Mucosa of rectum (tissue), 2 donors: ENCODE measurements at regions not wholly inside any gene's neighbourhood (a gene's known extent, or its start where the extent isn't known, plus 50 kb on each side); places are given as distances from the start of the nearest gene placed in this dataset.
"Not testable (repeated sequence)": the region's sequence is repeated elsewhere in the genome, so short reads cannot be mapped to it uniquely, and the experiment has no call there.

Experiments used
- H3K27ac ChIP-seq, 2 donors: one replicate each; pipeline ENCODE4 v1.7.0; 2013; ENCODE audit warnings: inconsistent platforms in 2 of 2, low read depth in 2 of 2, low read length in 2 of 2
- H3K27me3 ChIP-seq, 2 donors: one replicate each; pipeline ENCODE4 v1.7.0; 2013; ENCODE audit warnings: low read length in 2 of 2; ENCODE audit not compliant: control insufficient read depth in 2 of 2, insufficient read depth in 2 of 2
- H3K36me3 ChIP-seq, 2 donors: one replicate each; pipeline ENCODE4 v1.7.0; 2013; ENCODE audit warnings: low read length in 2 of 2; ENCODE audit not compliant: control insufficient read depth in 2 of 2, insufficient read depth in 2 of 2
- H3K4me1 ChIP-seq, 2 donors: one replicate each; pipeline ENCODE4 v1.7.0; 2013; ENCODE audit warnings: low read length in 2 of 2, mild to moderate bottlenecking in 1 of 2; ENCODE audit not compliant: control insufficient read depth in 2 of 2, insufficient read depth in 2 of 2
- H3K4me3 ChIP-seq, 2 donors: one replicate each; pipeline ENCODE4 v1.7.0; 2013; ENCODE audit warnings: low read length in 2 of 2
- H3K9ac ChIP-seq, 2 donors: one replicate each; pipeline ENCODE4 v1.7.0; 2013; ENCODE audit warnings: low read length in 2 of 2, low read depth in 1 of 2, mild to moderate bottlenecking in 1 of 2
- H3K9me3 ChIP-seq, 2 donors: one replicate each; pipeline ENCODE4 v1.7.0; 2013; ENCODE audit warnings: low read length in 2 of 2; ENCODE audit not compliant: control insufficient read depth in 2 of 2
- donor health status: healthy.
- donor health status: Normal muscosa, but diverticular disease.

DNA sequence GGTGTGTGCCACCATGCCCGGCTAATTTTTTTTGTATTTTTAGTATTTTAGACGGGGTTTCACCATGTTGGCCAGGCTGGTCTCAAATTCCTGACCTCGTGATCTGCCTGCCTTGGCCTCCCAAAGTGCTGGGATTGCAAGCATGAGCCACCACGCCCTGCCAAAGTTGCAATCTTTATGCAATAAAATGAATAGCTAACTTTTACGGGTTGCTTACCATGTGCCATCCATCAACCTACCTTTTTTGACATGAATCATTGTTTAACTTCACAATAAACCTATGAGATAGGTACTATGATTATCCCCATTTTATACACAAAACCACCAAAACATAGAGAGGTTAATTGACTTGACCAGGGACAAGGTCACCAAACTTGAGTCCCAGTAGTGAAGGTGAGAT lies 118.8 kb upstream of the HAND1 start:
- not testable (repeated sequence) for H3K4me1 ChIP-seq, H3K4me3 ChIP-seq, H3K27me3 ChIP-seq, H3K9me3 ChIP-seq, H3K9ac ChIP-seq, H3K27ac ChIP-seq, H3K36me3 ChIP-seq

DNA sequence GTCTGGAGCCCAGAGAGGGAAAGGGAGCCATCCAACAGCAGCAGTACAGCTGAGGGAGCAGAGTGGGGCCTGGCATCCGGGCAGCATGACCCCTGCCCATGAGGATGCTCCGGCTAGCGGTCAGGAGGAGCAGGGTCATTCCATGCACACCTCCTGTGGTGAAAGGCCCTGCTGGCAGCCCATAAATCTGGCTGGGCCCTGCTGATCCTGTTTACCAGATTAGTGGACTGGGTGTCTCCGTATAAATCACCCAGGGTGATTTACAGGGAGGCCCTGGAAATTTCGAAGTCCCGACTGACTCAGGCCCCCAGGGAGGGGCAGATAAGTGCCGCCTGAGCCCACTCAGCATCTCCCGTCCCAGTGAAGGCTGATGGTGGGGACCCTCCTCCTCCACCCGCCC lies 117.6 kb upstream of the HAND1 start:
- Histone ChIP-seq H3K36me3 (no peaks in the 10 kb centered on the region), H3K27ac (no peak overlapping the region), H3K9ac (no peak overlapping the region), H3K4me1 (no peaks in the 10 kb centered on the region), H3K27me3 (peaks cover 0 to 3% of the 10 kb centered on the region in 2 donors), H3K4me3 (no peak overlapping the region), H3K9me3 (no peaks in the 10 kb centered on the region)

DNA sequence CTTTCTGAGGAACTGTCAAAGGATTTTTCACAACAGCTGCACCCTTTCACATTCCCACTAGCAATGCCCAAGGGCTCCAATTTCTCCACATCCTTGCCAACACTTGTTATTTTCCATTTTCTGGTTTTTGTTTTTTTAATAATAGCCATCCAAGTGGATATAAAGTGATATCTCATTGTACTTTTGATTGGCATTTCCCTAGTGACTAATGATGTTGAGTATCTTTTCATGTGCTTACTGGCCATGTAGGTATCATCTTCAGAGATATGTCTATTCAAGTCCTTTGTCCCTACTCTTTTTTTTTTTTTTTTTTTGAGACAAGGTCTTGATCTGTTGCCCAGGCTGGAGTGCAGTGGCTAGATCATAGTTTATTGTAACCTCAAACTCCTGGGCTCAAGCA lies 115.8 kb upstream of the HAND1 start:
- H3K4me1 ChIP-seq: no peaks in the 10 kb centered on the region
- peaks cover 0 to 3% of the 10 kb centered on the region in 2 donors for H3K27me3 ChIP-seq
- no peak overlapping the region for H3K27ac ChIP-seq
- no peaks in the 10 kb centered on the region for H3K9me3 ChIP-seq
- H3K36me3 ChIP-seq: no peaks in the 10 kb centered on the region
- H3K4me3 ChIP-seq: no peak overlapping the region
- H3K9ac ChIP-seq: no peak overlapping the region

DNA sequence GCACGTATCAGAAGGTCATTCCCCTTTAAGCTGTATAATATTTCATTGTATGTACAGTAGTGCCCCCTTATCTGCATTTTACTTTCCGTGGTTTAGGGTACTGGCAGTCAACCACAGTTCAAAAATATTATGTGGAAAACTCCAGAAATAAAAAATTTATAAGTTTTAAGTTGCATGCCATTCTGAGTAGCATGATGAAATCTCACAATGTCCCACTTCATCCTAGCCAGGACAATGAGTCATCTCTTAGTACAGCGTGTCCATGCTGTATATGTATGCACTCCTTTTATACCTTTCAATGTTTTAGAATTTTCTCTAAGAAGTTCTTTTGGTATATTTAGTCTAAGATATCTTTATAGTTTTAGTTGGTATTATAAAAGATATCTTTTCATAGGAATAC lies 115.0 kb upstream of the HAND1 start:
- Histone ChIP-seq H3K4me1 (no peaks in the 10 kb centered on the region), H3K36me3 (no peaks in the 10 kb centered on the region)

DNA sequence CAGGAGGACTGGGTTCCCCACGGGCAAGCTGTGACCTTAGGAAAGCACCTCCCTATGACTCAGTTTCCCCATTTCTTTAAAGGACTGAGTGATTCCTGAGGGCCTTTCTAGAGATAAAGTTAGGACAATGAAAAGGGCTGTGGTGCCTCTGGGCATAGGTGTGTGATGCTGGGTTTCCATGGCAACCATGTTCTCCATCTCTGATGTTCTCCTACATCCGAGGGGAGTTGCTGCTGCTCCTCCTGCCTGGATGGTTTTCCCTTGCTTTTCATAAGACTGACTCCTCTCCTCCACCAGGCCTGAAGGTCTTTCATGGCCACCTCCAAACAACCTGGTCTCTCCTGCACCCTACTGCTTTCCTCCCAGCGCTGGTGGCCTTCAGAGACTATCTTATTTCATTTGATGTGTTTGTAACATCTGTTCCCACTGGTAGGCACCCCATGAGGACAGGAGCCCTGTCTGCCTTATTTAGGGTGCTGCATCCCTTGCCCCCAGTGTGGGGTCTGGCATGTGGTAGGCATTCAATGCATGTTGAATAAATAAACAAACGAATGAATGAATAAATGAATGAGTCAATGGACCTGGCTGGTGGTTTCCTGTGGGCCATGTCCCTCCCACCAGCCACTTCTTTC lies 112.2 kb upstream of the HAND1 start:
- Histone ChIP-seq H3K9me3 (no peaks in the 10 kb centered on the region), H3K9ac (no peak overlapping the region), H3K36me3 (no peaks in the 10 kb centered on the region), H3K27ac (no peak overlapping the region), H3K4me1 (no peaks in the 10 kb centered on the region), H3K4me3 (no peak overlapping the region), H3K27me3 (no peaks in the 10 kb centered on the region)

More for the DNA sequence above, 115.0 kb upstream of the HAND1 start:
- Histone ChIP-seq H3K27me3 (peaks cover 0 to 3% of the 10 kb centered on the region in 2 donors), H3K4me3 (no peak overlapping the region), H3K9ac (no peak overlapping the region), H3K9me3 (no peaks in the 10 kb centered on the region), H3K27ac (no peak overlapping the region)

DNA sequence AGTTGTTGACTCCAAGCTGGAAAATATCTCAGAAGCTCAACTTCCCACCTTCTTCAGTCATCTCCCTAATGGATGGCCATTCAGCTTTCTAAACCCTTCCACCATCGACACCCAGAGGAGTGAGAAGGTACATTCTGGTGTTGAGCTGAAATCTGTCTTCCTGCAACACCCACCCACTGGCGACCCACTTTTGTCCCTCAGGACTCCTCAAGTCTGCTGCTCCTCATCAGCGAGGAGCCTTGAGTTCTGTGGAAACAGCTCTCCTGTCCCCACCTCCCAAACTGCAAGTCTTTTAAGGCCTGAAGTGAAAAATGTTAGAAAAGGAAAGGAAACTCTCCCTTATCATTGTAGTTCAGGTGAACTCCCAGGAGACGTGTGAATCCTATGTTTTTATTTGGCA lies 111.5 kb upstream of the HAND1 start:
- Histone ChIP-seq H3K27ac (no peak overlapping the region), H3K36me3 (no peaks in the 10 kb centered on the region), H3K9me3 (no peaks in the 10 kb centered on the region), H3K27me3 (no peaks in the 10 kb centered on the region), H3K4me1 (no peaks in the 10 kb centered on the region), H3K4me3 (no peak overlapping the region), H3K9ac (no peak overlapping the region)

DNA sequence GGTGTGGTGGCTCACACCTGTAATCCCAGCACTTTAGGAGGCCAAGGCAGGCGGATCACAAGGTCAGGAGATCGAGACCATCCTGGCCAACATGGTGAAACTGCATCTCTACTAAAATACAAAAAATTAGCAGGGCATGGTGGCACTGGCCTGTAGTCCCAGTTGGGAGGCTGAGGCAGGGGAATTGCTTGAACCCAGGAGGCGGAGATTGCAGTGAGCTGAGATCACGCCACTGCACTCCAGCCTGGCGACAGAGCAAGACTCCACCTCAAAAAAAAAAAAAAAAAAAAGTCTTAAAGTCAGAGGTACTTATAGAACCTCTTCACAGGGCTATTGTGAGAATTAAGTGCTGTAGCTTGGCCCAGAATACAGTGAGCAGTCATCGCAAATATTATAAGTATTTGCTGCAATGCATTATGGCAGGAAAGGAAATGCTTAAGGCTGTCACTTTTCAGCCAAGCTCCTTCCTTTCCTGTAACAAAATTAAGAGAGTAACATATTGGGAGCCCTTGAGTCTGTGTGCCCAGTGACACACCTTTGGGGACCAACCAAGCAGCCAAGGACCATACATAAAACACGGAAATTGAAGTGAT lies 110.9 kb upstream of the HAND1 start:
- not testable (repeated sequence) for H3K4me3 ChIP-seq, H3K9ac ChIP-seq, H3K4me1 ChIP-seq, H3K9me3 ChIP-seq, H3K27me3 ChIP-seq, H3K27ac ChIP-seq, H3K36me3 ChIP-seq

DNA sequence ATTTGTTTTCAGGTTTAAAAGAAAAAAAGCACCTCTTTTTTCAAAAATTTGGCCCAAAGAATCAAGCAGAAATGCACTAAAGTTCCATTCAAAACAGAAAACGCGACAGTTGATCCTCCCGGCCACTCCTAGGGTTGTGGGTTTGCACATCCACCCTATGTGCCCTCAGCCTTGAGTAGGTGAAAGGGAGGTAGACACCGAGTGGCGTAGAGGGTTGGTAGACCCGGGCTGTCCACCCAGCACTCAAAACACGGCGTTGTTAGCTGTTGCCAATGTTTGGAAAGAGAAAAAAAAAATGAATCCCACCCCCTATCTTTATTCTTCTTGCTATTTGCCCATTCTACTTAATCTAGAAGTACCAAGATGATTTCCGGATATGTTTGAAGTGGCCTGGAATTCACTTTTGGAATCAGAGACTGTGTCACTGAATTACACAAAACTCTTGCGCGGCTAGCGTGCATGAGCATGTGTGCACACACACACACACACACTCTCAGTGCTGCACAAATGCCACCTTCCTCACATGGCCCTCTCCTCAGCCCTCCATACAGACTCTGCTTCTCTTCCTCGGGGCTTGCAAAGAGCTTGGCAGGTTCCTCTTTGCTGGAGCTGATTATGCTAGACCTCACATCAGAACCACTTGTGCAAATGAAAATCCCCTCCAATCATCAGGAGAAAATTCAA lies 110.2 kb upstream of the HAND1 start:
- H3K4me3 ChIP-seq: no peak overlapping the region
- H3K9me3 ChIP-seq: no peaks in the 10 kb centered on the region
- no peak overlapping the region for H3K27ac ChIP-seq
- no peak overlapping the region for H3K9ac ChIP-seq
- H3K4me1 ChIP-seq: no peaks in the 10 kb centered on the region
- H3K36me3 ChIP-seq: no peaks in the 10 kb centered on the region
- H3K27me3 ChIP-seq: no peaks in the 10 kb centered on the region

DNA sequence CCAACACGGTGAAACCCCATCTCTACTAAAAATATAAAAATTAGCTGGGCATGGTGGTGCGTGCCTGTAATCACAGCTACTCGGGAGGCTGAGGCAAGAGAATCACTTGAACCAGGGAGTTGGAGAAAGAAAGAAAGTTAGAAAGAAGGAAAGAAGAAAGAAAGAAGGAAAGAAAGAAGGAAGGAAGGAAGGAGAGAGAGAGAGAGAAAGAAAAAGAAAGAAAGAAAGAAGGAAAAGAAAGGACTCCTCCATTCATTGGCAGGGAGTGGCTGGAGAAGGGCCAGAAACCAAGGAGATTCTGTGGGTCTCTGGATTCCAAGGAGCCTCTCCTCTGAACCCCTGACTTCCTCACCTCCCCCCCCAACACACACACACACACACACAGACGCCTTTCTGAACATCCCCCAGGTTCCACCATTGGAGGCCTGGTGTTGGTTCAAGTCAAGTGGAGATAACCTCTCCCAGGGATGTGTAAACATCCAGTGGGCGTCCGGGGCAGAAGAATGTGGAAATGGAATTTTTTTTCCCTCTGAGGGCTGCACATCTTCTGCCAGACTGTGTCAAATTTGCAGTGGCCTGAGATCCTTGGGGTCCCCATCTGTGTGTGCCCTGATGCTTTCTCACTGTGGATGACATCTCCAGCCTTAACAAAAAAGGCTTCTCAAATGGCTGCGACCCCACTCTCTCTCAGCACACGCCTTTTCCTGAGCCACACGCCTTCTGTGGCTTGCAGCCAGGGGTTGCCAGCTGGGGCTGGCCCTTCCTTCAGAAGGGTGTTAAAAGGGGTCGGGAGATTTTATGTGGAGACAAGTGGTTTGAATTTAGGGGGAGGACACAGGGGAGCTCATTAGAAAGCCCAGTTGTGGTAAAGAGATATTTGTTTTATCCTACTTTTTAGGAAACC lies 109.3 kb upstream of the HAND1 start:
- H3K36me3 ChIP-seq: no peaks in the 10 kb centered on the region
- no peaks in the 10 kb centered on the region for H3K9me3 ChIP-seq
- no peaks in the 10 kb centered on the region for H3K27me3 ChIP-seq
- no peak overlapping the region for H3K27ac ChIP-seq
- no peak overlapping the region for H3K9ac ChIP-seq
- H3K4me1 ChIP-seq: no peaks in the 10 kb centered on the region
- H3K4me3 ChIP-seq: no peak overlapping the region

DNA sequence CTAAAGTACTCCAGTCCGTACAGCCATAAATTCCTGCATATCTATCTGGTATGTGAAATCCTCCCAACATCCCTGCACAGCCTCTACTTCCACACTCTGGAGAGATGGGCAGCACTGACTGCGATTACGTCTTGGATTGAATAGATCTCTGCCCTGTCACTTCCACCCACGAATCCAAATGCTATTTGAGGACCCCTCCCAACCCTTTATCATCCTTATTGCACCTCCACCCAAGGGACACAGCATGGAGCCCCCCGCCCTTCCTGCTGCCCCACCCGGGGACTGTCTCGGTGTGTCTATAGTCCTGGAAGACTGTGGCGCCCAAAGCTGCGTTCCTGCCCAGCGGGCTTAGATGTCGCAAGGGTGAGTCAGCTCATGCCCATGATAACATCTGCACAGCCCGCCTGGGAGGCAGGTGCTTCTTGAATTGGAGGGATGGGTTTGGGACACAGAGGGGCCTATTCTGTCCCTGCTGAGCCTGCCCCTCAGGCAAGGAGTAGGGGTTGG lies 105.7 kb upstream of the HAND1 start:
- Histone ChIP-seq H3K4me3 (no peak overlapping the region), H3K36me3 (no peaks in the 10 kb centered on the region), H3K9me3 (no peaks in the 10 kb centered on the region), H3K27ac (no peak overlapping the region), H3K4me1 (no peaks in the 10 kb centered on the region), H3K27me3 (no peaks in the 10 kb centered on the region), H3K9ac (no peak overlapping the region)
